ENCODE measurements at regions not wholly inside any gene's neighbourhood (a gene's known extent, or its start where the extent isn't known, plus 50 kb on each side); places are given as distances from the start of the nearest gene placed in this dataset.

- DNase-seq (ENCODE audit: low spot score), result no peak
- Mint-ChIP-seq H3K36me3 (no peaks in the 10 kb centered on the region), H3K4me3 (no peak overlapping the region), H3K27me3 (peaks cover 0 to 6% of the 10 kb centered on the region in 2 donors), H3K4me1 (ENCODE audit: low read depth in 2 of 2) (no peaks in the 10 kb centered on the region), H3K27ac (no peak overlapping the region), H3K9me3 (no peaks in the 10 kb centered on the region)
- ATAC-seq, result no peak
Observed at GRCh38 chr5:146940295-146940694, 61.7 kb upstream of the PPP2R2B start.

GRCh38 chr5:146944019-146944418 is 65.5 kb upstream of the PPP2R2B start:
- H3K36me3 Mint-ChIP-seq, result no peaks in the 10 kb centered on the region

GRCh38 chr5:146944764-146945616 is 66.4 kb upstream of the PPP2R2B start:
- no peaks in the 10 kb centered on the region for H3K27me3 Mint-ChIP-seq
- ATAC-seq (no peak), DNase-seq (ENCODE audit: low spot score) (no peak)
- no peaks in the 10 kb centered on the region for H3K36me3 Mint-ChIP-seq
- no peaks in the 10 kb centered on the region for H3K9me3 Mint-ChIP-seq
- no peak overlapping the region for H3K27ac Mint-ChIP-seq
- H3K4me1 Mint-ChIP-seq (ENCODE audit: low read depth in 2 of 2), result peaks cover 13 to 14% of the 10 kb centered on the region in 2 donors
- H3K4me3 Mint-ChIP-seq, result no peak overlapping the region

More at GRCh38 chr5:146944019-146944418, 65.5 kb upstream of the PPP2R2B start:
- H3K4me3 Mint-ChIP-seq, result no peak overlapping the region
- no peak for ATAC-seq
- H3K9me3 Mint-ChIP-seq, result no peaks in the 10 kb centered on the region
- peaks cover 13 to 14% of the 10 kb centered on the region in 2 donors for H3K4me1 Mint-ChIP-seq (ENCODE audit: low read depth in 2 of 2)
- DNase-seq (ENCODE audit: low spot score), result no peak
- H3K27ac Mint-ChIP-seq, result no peak overlapping the region
- no peaks in the 10 kb centered on the region for H3K27me3 Mint-ChIP-seq

- Mint-ChIP-seq H3K27me3 (no peaks in the 10 kb centered on the region), H3K9me3 (no peaks in the 10 kb centered on the region), H3K4me3 (no peak overlapping the region), H3K36me3 (no peaks in the 10 kb centered on the region), H3K4me1 (ENCODE audit: low read depth in 2 of 2) (peaks cover 13 to 14% of the 10 kb centered on the region in 2 donors), H3K27ac (no peak overlapping the region)
- ATAC-seq (no peak), DNase-seq (ENCODE audit: low spot score) (no peak)
Observed at GRCh38 chr5:146945617-146946084, 67.1 kb upstream of the PPP2R2B start.

- Mint-ChIP-seq H3K27me3 (peaks cover 0 to 4% of the 10 kb centered on the region in 2 donors), H3K27ac (peak overlapping the region in 1 of 2 donors; percentile 16)
Observed at GRCh38 chr5:146947181-146947941, 68.8 kb upstream of the PPP2R2B start.

GRCh38 chr5:146948666-146949065 is 70.1 kb upstream of the PPP2R2B start:
- no peak overlapping the region for H3K27ac Mint-ChIP-seq
- H3K4me1 Mint-ChIP-seq (ENCODE audit: low read depth in 2 of 2), result peaks cover 13 to 14% of the 10 kb centered on the region in 2 donors
- ATAC-seq (no peak), DNase-seq (ENCODE audit: low spot score) (no peak)
- H3K9me3 Mint-ChIP-seq, result no peaks in the 10 kb centered on the region
- H3K36me3 Mint-ChIP-seq, result no peaks in the 10 kb centered on the region
- peaks cover 3 to 11% of the 10 kb centered on the region in 2 donors for H3K27me3 Mint-ChIP-seq
- no peak overlapping the region for H3K4me3 Mint-ChIP-seq

More at GRCh38 chr5:146947181-146947941, 68.8 kb upstream of the PPP2R2B start:
- ATAC-seq (peak; percentile 56 to 75), DNase-seq (ENCODE audit: low spot score) (no peak)
- no peaks in the 10 kb centered on the region for H3K36me3 Mint-ChIP-seq
- H3K9me3 Mint-ChIP-seq, result no peaks in the 10 kb centered on the region
- peaks cover 13 to 14% of the 10 kb centered on the region in 2 donors for H3K4me1 Mint-ChIP-seq (ENCODE audit: low read depth in 2 of 2)
- no peak overlapping the region for H3K4me3 Mint-ChIP-seq

- H3K9me3 Mint-ChIP-seq, result no peaks in the 10 kb centered on the region
- no peak for DNase-seq (ENCODE audit: low spot score)
Observed at GRCh38 chr5:146952168-146952567, 73.6 kb upstream of the PPP2R2B start.

GRCh38 chr5:146956217-146956616 is 77.7 kb upstream of the PPP2R2B start:
- DNase-seq (ENCODE audit: low spot score), result no peak
- Mint-ChIP-seq H3K27ac (no peak overlapping the region), H3K4me1 (ENCODE audit: low read depth in 2 of 2) (no peaks in the 10 kb centered on the region), H3K27me3 (peaks cover 25 to 41% of the 10 kb centered on the region in 2 donors), H3K36me3 (no peaks in the 10 kb centered on the region), H3K9me3 (no peaks in the 10 kb centered on the region), H3K4me3 (no peak overlapping the region)
- ATAC-seq, result no peak

More at GRCh38 chr5:146952168-146952567, 73.6 kb upstream of the PPP2R2B start:
- no peak overlapping the region for H3K27ac Mint-ChIP-seq
- H3K4me3 Mint-ChIP-seq, result no peak overlapping the region
- peaks cover 10% of the 10 kb centered on the region in 2 donors for H3K4me1 Mint-ChIP-seq (ENCODE audit: low read depth in 2 of 2)
- no peaks in the 10 kb centered on the region for H3K36me3 Mint-ChIP-seq
- H3K27me3 Mint-ChIP-seq, result peaks cover 9 to 27% of the 10 kb centered on the region in 2 donors
- no peak for ATAC-seq

GRCh38 chr5:146959360-146959759 is 80.8 kb upstream of the PPP2R2B start:
- no peak for DNase-seq (ENCODE audit: low spot score)
- no peak overlapping the region for H3K27ac Mint-ChIP-seq
- no peak overlapping the region for H3K4me3 Mint-ChIP-seq
- no peaks in the 10 kb centered on the region for H3K36me3 Mint-ChIP-seq
- H3K9me3 Mint-ChIP-seq, result no peaks in the 10 kb centered on the region
- ATAC-seq, result peak in 1 of 2 donors; percentile 36
- no peaks in the 10 kb centered on the region for H3K4me1 Mint-ChIP-seq (ENCODE audit: low read depth in 2 of 2)
- H3K27me3 Mint-ChIP-seq, result peaks cover 22 to 24% of the 10 kb centered on the region in 2 donors

- H3K27me3 Mint-ChIP-seq, result peaks cover 8 to 10% of the 10 kb centered on the region in 2 donors
- no peaks in the 10 kb centered on the region for H3K36me3 Mint-ChIP-seq
- H3K9me3 Mint-ChIP-seq, result no peaks in the 10 kb centered on the region
- no peak overlapping the region for H3K27ac Mint-ChIP-seq
- no peak for DNase-seq (ENCODE audit: low spot score)
- H3K4me1 Mint-ChIP-seq (ENCODE audit: low read depth in 2 of 2), result peaks cover 0 to 3% of the 10 kb centered on the region in 2 donors
- H3K4me3 Mint-ChIP-seq, result no peak overlapping the region
- ATAC-seq, result peak in 1 of 2 donors; percentile 55
Observed at GRCh38 chr5:146962801-146963355, 84.3 kb upstream of the PPP2R2B start.

GRCh38 chr5:146965761-146966659 is 87.5 kb upstream of the PPP2R2B start:
- Mint-ChIP-seq H3K4me1 (ENCODE audit: low read depth in 2 of 2) (peaks cover 0 to 3% of the 10 kb centered on the region in 2 donors), H3K9me3 (no peaks in the 10 kb centered on the region), H3K4me3 (no peak overlapping the region), H3K36me3 (no peaks in the 10 kb centered on the region), H3K27me3 (peaks cover 12 to 13% of the 10 kb centered on the region in 2 donors), H3K27ac (no peak overlapping the region)
- ATAC-seq (peak; percentile 80 to 85), DNase-seq (ENCODE audit: low spot score) (peak; percentile 75)

GRCh38 chr5:146967646-146968045 is 89.1 kb upstream of the PPP2R2B start:
- Mint-ChIP-seq H3K4me3 (no peak overlapping the region), H3K4me1 (ENCODE audit: low read depth in 2 of 2) (peaks cover 0 to 3% of the 10 kb centered on the region in 2 donors), H3K27me3 (peaks cover 12 to 15% of the 10 kb centered on the region in 2 donors), H3K27ac (no peak overlapping the region), H3K9me3 (no peaks in the 10 kb centered on the region), H3K36me3 (no peaks in the 10 kb centered on the region)
- DNase-seq (ENCODE audit: low spot score) (no peak), ATAC-seq (no peak)

- peaks cover 24 to 33% of the 10 kb centered on the region in 2 donors for H3K27me3 Mint-ChIP-seq
- H3K9me3 Mint-ChIP-seq, result no peaks in the 10 kb centered on the region
- ATAC-seq, result no peak
- no peak overlapping the region for H3K4me3 Mint-ChIP-seq
- no peaks in the 10 kb centered on the region for H3K4me1 Mint-ChIP-seq (ENCODE audit: low read depth in 2 of 2)
- DNase-seq (ENCODE audit: low spot score), result no peak
- no peaks in the 10 kb centered on the region for H3K36me3 Mint-ChIP-seq
- H3K27ac Mint-ChIP-seq, result no peak overlapping the region
Observed at GRCh38 chr5:146971401-146971800, 92.8 kb upstream of the PPP2R2B start.

Measured in natural killer cell treated with Interleukin-12 subunit alpha and Interleukin-12 subunit beta and Interleukin-15 and Interleukin-18, amount 100 ng/mL, for 72 hours (primary cell).